HL-60 (cell line): ENCODE measurements at regions not wholly inside any gene's neighbourhood (a gene's known extent, or its start where the extent isn't known, plus 50 kb on each side); places are given as distances from the start of the nearest gene placed in this dataset.

Experiments used
- CTCF ChIP-seq: IDR thresholded peaks from one replicate; pipeline ENCODE4 v1.5.1; 2011; ENCODE audit warnings: low read length, control low read depth, inconsistent platforms; ENCODE audit not compliant: insufficient read depth
- REST ChIP-seq: IDR thresholded peaks from 2 replicates; pipeline ENCODE4 v1.6.1; 2012; ENCODE audit warnings: low read depth; ENCODE audit not compliant: insufficient replicate concordance

- TF ChIP-seq REST (no peak), CTCF (no peak)
Measured at GRCh38 chr13:73556128-73556527, 497.3 kb downstream of the KLF5 start.
